Fibroblast of upper back skin (primary cell): ENCODE measurements at regions not wholly inside any gene's neighbourhood (a gene's known extent, or its start where the extent isn't known, plus 50 kb on each side); places are given as distances from the start of the nearest gene placed in this dataset.
"Not testable (repeated sequence)": the region's sequence is repeated elsewhere in the genome, so short reads cannot be mapped to it uniquely, and the experiment has no call there.

ENCODE experiments used
- DNase-seq: peaks from one replicate; pipeline ENCODE4 v3.0.0-alpha.2; 2013

- DNase-seq, result no peak
Measured at GRCh38 chr20:57779401-57780003, 69.7 kb upstream of the PMEPA1 start.

- no peak for DNase-seq
Measured at GRCh38 chr20:57777911-57778310, 68.1 kb upstream of the PMEPA1 start.

GRCh38 chr20:57774951-57775350 is 65.1 kb upstream of the PMEPA1 start:
- DNase-seq, result no peak

GRCh38 chr20:57774111-57774880 is 64.5 kb upstream of the PMEPA1 start:
- no peak for DNase-seq

- no peak for DNase-seq
Measured at GRCh38 chr20:57773059-57773815, 63.4 kb upstream of the PMEPA1 start.

GRCh38 chr20:57772349-57772964 is 62.6 kb upstream of the PMEPA1 start:
- DNase-seq, result peak; percentile 85

GRCh38 chr20:57770852-57771720 is 61.3 kb upstream of the PMEPA1 start:
- DNase-seq, result no peak

- not testable (repeated sequence) for DNase-seq
Measured at GRCh38 chr20:57770401-57770800, 60.6 kb upstream of the PMEPA1 start.

GRCh38 chr20:57769756-57770155 is 59.9 kb upstream of the PMEPA1 start:
- DNase-seq, result no peak

GRCh38 chr20:57768519-57768918 is 58.7 kb upstream of the PMEPA1 start:
- DNase-seq, result no peak

GRCh38 chr20:57767441-57767840 is 57.6 kb upstream of the PMEPA1 start:
- no peak for DNase-seq

GRCh38 chr20:57763235-57763595 is 53.4 kb upstream of the PMEPA1 start:
- no peak for DNase-seq

- DNase-seq, result no peak
Measured at GRCh38 chr20:57762531-57763234, 52.9 kb upstream of the PMEPA1 start.

GRCh38 chr20:57761413-57761734 is 51.6 kb upstream of the PMEPA1 start:
- no peak for DNase-seq

GRCh38 chr20:57760698-57761412 is 51.0 kb upstream of the PMEPA1 start:
- DNase-seq, result no peak

- no peak for DNase-seq
Measured at GRCh38 chr20:57759724-57760123, 49.9 kb upstream of the PMEPA1 start.
